HG02970 (cell line): ENCODE measurements at regions not wholly inside any gene's neighbourhood (a gene's known extent, or its start where the extent isn't known, plus 50 kb on each side); places are given as distances from the start of the nearest gene placed in this dataset.

Source experiments
- ATAC-seq: cut with Tn5 transposase; IDR thresholded peaks from one replicate; pipeline ENCODE4 v1.9.1; 2021; ENCODE audit warnings: mild to moderate bottlenecking, moderate library complexity, moderate number of reproducible peaks; ENCODE audit not compliant: unreplicated experiment, low FRiP score

- no peak for ATAC-seq
Observed at GRCh38 chr11:11143849-11144248, 209.2 kb downstream of the CSNK2A3 start.

DNA sequence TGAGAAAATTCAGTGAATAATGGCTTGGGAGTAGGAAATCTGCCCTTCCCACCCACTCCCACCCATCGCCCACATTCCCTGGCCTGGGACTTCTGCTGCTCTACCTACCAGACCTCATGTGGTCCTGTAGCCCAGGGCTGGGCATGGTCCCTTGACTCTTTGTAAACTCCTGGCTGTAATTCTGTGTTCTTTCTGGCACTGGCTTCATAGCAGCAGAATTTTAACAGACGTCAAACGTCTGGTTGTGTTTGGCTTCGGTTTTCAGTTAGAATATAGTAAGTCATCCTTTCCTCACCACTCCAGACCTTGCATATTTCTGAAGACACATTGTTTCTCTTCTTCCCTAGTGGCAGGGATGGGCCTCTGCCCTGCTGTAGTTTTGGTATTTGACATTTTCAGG, 210.6 kb downstream of the CSNK2A3 start:
- no peak for ATAC-seq

- ATAC-seq = no peak
Observed at GRCh38 chr11:11141065-11141464, 212.0 kb downstream of the CSNK2A3 start.

DNA sequence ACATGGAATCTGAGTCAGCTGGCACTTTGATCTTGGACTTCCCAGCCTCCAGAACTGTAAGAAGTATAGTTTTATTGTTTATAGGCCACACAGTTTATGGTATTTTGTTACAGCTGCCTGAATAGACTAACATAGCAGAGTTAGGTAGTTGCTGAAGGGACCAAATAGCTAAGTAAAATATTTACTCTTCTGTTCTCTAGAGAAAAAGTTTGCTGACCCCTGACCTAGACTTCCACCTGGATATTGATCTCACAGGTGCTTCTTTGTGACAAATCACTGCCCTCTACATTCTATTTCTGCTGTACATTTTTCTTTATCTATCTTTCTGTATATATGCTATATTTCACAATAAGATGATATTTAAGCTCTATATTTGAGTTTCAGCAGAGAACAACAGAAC, 212.5 kb downstream of the CSNK2A3 start:
- ATAC-seq = no peak

GRCh38 chr11:11137339-11137738, 215.7 kb downstream of the CSNK2A3 start:
- no peak for ATAC-seq

DNA sequence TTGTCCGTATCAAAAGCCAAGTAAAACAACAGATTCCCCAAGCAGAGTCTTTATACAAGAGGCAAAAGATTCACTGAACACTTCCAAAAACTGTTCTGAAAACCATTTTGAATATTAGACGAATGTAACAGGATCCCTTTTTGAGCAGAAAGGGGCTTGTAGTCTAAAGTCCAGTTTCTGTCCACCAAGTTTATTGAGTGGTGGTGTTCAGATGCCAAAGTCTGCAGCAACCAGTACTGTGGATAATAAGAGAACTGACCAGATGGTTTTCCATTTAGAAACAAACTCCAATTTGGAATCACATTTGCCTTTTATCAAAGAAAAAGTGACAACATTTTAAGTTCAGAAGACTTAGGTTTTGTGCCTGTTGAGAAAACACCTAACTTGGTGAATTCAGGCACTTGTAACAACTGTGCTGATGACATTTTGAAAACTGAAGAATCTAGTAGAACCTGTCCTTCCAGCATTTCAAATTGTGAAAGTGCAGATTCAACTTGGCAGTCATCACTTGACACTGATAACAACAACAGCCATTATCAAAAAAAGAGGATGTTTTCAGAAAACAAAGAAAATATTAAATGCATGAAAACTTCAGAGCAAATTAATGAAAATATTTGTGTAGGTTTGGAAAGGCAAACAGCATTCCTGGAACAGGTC, 217.1 kb downstream of the CSNK2A3 start:
- ATAC-seq = no peak

DNA sequence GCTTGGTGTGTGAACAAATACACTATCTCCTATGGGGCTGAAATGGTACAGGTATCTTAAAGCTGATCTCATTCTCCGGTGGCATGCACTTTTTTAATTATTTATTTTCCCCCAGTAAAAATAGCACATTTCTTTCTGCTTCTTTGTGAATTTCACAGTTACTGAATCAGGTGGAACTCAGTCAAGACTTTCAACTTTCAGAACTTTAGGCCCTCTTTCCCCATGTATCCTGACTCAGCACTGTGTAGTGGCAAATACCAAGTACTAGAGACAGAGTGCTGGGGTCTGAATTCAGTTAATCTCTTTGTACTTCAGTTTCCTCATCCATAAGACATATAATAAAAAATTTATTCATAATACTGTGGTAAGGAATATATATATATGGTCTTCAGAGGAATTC, 223.9 kb downstream of the CSNK2A3 start:
- no peak for ATAC-seq

DNA sequence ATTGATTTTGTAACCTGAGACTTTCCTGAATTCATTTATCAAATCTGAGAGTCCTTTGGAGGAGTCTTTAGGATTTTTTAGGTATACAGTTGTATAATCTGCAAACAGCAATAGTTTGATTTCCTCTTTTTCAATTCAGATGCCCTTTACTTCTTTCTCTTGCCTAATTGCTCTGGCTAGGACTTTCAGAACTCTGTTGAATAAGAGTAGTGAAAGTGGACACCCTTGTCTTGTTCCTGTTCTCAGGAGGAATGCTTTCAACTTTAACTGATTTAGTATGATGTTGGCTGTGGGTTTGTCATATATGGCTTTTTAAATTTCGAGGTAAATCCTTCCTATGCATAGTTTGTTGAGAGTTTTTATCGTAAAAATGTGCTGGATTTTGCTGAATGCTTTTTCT, 227.4 kb downstream of the CSNK2A3 start:
- no peak for ATAC-seq

DNA sequence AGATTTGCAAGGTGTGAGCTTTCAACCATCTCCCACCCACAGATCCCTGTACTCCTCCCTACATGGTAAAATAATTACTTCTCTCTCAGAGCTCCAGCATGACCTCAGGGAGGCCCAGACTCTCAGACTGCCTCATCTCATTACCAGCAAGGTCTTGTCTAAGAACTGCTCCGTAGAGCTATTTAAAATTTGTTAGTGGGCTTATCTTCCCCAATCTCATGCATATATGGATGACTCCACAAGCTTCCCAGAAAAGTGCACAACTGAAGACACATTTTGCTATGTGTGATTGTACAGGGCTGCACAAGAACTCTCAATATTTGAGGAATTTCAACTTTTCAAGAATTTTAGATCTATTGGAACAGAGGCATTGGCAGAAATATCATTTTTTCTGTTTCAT, 230.3 kb downstream of the CSNK2A3 start:
- ATAC-seq = no peak

DNA sequence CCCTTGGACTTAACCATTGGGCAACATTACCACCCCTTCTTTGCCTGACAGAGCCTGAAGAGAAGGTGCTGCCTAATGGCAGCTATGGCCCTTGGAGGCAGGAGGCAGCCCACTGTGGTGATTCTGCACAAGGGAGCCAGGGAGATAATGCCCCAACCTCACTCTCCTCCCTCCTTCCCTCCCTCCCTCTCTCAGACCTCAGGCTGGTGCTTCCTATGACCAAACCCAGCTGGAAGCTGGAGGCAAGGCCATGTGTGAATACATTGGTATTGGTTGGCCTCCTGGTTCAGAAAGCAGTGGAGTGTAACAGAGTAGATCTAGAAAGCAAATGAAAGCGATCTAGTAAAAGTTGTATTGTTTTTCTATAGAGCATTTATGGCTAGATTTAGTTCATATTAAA, 233.1 kb downstream of the CSNK2A3 start:
- ATAC-seq = no peak

DNA sequence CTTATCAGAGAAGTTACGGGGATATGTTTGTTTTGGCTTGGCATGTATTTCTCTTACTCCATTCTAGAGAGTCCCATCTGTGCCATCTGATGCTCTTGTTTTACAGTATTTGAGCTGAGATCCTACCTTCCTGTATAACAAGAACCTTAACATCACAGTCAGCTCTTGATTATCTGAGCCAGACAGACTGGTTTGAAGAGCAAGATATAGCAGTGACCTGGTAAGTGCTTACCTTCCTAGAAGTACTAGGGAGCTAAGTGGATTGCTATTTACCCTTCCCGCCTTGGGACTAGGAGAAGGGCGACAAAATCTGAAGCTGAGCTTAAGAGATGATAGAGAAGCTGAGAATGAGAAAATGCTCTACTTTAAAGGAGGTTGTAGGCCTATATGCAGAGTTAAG, 235.3 kb downstream of the CSNK2A3 start:
- ATAC-seq = no peak

DNA sequence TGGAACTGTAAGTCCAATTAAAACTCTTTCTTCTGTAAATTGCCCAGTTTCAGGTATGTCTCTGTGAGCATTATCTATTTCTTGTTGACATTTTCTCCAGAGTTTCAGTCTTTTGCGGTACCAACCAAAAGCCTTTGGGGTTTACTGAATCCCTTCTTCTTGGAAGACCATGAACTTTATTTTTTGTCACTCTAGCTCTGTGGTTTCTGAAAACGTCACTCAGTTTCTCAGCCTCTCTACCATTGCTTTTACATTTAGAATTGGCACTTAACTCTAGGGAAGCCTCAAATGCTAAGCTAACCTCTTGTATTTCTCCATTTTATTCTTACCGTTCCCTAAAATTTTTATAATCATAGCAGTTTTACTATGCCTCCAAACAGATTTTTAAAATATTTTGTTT, 237.6 kb downstream of the CSNK2A3 start:
- ATAC-seq = no peak

DNA sequence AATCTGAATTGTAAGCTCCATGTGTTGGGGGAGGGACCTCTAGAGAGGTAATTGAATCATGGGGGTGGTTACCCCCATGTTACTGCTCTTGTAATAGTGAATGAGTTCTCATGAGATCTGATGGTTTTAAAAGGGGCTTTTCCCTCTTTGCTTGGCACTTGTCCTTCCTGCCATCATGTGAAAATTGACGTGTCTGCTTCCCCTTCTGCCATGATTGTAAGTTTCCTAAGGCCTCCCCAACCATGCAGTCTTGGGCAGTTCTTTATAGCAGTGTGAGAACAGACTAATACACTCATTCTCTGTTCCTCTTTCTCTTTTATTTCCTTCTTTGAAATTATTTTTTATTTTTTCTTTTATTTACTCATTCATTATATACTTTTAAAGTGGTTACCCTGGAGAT, 239.4 kb downstream of the CSNK2A3 start:
- ATAC-seq = no peak

DNA sequence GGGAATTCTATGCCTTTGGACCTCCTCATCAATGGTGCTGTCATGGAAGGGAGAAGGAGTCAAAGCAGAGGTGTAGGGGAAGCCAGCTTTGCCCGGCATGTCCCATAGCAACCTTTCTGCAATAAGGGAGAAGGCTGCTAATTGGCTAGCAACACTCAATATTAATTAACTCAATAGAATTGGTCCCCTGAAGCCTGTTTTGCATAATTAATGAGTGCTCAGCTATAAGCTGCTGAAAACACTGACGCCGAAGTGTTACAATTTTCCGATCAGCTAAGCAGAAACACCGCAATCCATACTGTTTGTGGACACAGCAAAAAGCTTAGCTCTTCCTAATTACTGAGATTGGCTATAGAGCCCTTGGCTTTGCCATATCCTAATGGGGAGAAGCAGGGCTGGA, 245.0 kb downstream of the CSNK2A3 start:
- no peak for ATAC-seq

- no peak for ATAC-seq
Observed at GRCh38 chr11:11107076-11107723, 245.8 kb downstream of the CSNK2A3 start.

DNA sequence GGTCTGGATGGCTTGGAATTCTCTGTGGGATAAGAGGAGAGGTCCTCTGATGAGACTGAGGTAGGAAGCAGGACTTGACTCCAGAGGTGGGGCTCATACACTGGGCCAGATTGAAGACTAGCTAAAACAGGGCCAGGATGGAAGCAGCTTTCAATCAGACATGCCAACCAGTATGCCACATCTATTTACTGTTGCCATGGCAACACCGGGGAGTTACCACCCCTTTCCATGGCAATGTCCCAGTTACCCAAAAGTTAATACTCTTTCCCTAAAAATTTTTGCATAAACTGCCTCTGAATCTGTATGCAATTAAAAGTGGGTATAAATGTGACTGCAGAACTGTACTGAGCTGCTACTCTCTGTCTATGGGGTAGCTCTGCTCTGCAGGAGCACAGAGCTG, 247.5 kb upstream of the ZBED5 start:
- no peak for ATAC-seq

DNA sequence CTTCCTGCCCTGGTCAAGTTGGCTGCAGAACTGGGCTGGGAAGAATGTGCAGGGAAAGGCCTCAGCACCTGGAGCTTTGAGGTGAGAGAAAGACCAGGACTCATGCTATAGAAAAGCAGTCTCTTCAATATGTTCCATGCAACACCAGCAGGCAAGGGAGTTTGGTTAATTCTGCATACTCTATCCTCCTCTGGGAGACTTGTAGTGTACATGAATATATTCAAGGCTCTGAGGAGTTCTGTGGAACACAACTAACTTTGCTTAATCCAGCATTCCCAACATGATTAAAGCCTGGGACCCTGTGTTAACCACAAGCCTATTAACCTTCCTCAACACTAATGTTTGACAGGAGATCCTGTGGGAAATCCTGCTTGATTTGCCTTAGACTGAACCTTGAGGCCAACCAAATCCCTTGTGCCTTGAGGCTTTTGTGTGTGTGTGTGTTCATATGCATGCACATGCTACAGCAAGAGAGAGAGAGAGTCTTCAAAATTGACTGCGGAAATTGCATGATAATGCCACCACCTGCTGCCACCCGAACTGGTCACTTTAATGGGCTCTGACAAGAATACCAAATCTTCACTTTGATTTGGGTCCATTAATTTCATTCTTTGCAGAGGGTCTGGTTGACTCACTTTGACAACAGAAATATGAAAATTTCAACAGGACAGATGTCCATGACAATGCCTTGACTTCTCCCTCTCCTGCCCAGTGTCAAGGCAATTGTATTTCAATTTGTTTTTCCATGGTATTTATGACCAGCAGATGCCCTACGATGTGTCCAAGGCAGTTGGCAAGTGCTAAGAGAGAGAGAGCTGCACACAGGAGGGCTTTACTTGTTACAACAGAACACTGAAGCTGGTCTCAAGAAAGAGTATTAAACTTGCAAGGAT, 238.2 kb upstream of the ZBED5 start:
- ATAC-seq = no peak

GRCh38 chr11:11090495-11090894, 232.6 kb upstream of the ZBED5 start:
- ATAC-seq = no peak

- no peak for ATAC-seq
Observed at GRCh38 chr11:11089805-11090204, 232.0 kb upstream of the ZBED5 start.

GRCh38 chr11:11086979-11087378, 229.1 kb upstream of the ZBED5 start:
- no peak for ATAC-seq

DNA sequence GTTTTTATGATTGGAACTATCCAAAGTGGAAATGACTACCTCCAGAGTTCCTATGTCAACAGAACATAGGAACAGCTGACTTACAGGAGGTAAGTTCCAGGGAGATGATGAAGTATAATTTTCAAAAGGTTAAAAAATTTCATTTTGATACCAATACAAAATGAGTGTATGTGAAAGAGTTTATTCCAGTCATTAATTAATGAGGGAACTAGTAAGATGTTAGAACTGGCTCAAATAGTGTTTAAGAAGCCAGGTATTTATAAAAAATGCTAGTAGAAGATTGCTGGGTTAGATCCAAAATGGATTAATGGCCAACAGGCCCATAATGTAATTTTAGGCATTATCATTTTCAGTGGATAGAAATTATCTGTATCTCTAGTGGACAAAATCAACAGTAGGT, 227.7 kb upstream of the ZBED5 start:
- ATAC-seq = no peak

DNA sequence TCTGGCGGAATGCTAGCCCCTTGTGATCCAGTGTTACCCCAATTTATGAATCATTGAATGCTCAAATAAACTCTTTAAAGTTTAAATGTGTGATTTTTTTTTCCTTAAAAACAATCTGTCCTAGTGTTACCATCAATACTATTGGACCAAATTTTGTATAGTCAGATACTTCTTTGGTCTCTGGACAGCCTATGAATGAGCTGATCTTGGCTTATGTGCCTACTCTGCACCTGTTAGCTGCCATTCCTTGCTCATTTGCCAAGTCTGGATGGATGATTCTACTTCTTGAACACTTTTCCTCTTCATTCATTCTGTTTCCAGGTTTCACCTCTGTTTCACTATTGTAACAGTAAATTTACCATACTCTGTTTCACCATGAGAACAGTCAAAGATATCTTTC, 226.5 kb upstream of the ZBED5 start:
- ATAC-seq = no peak
